ENCODE measurements at regions not wholly inside any gene's neighbourhood (a gene's known extent, or its start where the extent isn't known, plus 50 kb on each side); places are given as distances from the start of the nearest gene placed in this dataset.
"Not testable (repeated sequence)": the region's sequence is repeated elsewhere in the genome, so short reads cannot be mapped to it uniquely, and the experiment has no call there.

DNA sequence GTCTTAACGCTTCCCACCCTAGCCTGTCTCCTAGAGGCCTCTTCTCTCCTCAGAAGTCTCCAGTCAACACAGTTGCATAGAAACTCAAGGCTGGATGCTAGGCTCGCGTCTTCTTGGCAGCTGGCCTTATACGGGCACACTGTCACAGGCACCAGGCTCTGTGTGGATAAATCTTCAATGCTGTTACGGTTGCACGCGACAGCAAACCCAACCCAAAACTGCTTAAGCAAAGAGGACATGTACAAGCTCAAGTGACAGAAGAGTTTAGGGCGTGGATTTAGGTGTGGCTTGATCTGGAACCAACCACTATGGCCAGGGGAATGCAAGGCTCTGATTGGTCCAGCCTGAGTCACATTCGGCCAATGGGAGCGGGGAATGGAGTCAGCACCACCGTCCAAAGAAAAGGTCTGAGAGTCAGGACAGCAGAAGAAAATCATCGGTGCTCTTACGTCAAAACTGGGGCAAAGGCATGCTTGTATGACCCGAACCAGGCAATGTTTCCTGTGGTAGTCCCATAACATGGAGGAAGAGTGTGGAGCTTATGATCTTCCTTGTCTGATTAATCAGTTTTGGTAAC lies 65.1 kb upstream of the ZNG1B start:
- TF ChIP-seq, protein P1, sequence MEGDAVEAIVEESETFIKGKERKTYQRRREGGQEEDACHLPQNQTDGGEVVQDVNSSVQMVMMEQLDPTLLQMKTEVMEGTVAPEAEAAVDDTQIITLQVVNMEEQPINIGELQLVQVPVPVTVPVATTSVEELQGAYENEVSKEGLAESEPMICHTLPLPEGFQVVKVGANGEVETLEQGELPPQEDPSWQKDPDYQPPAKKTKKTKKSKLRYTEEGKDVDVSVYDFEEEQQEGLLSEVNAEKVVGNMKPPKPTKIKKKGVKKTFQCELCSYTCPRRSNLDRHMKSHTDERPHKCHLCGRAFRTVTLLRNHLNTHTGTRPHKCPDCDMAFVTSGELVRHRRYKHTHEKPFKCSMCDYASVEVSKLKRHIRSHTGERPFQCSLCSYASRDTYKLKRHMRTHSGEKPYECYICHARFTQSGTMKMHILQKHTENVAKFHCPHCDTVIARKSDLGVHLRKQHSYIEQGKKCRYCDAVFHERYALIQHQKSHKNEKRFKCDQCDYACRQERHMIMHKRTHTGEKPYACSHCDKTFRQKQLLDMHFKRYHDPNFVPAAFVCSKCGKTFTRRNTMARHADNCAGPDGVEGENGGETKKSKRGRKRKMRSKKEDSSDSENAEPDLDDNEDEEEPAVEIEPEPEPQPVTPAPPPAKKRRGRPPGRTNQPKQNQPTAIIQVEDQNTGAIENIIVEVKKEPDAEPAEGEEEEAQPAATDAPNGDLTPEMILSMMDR (IDR thresholded peaks at IDR 0.05; ENCODE audit: low read length), result not testable (repeated sequence)
- not testable (repeated sequence) for TF ChIP-seq EZH2 (IDR thresholded peaks at IDR 0.05; ENCODE audit: borderline replicate concordance, low read length)
